ENCODE measurements at regions not wholly inside any gene's neighbourhood (a gene's known extent, or its start where the extent isn't known, plus 50 kb on each side); places are given as distances from the start of the nearest gene placed in this dataset.
"Not testable (repeated sequence)": the region's sequence is repeated elsewhere in the genome, so short reads cannot be mapped to it uniquely, and the experiment has no call there.

DNA sequence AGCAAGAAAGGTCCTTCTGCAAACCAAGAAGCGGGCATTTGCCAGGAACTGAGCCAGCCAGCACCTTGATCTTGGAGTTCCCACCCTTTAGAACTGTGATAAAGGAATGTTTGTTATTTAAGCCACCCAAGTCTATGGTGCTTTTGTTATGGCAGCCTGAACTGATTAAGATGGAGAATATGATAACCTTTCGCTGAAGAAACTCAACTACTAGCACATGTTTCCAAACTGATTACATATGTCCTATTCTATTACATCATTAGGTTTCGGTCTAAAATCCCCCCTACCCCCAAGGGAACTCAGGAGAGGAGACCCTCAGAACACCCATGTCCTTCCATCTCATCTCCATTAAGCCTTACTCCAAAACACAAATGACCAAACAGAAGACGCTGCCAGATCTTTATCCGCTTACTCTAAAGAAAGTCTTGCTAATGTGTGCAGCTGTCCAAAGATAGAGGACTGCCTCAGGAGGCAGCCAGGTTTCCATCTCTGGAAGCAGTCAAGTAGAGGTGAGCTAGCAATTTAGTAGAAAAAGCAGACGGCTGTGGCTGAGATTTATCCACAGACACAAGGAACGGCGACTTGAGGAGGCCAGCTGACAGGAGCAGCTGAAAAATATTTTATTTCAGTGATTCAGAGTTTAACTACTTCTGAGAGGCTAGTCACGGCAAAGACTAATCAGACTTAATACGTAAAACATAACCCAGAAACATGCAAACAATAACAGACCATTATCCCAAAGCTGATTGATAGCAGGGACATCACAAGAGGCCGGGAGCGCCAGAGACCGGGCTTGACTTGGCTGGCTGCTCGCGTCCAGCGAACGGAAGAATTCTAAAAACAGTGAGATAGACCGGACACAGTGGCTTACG is 611.4 kb upstream of the CDH5 start:
- peak in 2 of 11 donors; percentile 58 to 63 for DNase-seq (ENCODE audit: extremely low read depth in 1 of 11, low read depth in 9 of 11, low spot score in 4 of 11)

DNA sequence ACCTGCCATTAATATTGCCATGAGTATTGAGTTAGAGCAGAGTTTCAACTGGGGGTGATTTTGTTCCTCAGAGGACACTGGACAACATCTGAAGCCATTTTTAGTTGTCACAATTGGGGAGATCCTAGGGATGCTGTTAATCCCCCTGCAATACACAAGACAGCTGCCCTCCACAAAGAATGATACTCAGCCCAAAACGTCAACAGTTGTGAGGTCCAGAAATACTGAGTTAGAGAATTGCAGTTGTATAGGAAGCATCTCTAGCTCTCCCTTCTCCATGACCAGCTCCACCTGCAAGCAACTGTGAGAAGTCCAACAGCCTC is 614.0 kb upstream of the CDH5 start:
- DNase-seq (ENCODE audit: extremely low read depth in 1 of 11, low read depth in 9 of 11, low spot score in 4 of 11), result no peak

DNA sequence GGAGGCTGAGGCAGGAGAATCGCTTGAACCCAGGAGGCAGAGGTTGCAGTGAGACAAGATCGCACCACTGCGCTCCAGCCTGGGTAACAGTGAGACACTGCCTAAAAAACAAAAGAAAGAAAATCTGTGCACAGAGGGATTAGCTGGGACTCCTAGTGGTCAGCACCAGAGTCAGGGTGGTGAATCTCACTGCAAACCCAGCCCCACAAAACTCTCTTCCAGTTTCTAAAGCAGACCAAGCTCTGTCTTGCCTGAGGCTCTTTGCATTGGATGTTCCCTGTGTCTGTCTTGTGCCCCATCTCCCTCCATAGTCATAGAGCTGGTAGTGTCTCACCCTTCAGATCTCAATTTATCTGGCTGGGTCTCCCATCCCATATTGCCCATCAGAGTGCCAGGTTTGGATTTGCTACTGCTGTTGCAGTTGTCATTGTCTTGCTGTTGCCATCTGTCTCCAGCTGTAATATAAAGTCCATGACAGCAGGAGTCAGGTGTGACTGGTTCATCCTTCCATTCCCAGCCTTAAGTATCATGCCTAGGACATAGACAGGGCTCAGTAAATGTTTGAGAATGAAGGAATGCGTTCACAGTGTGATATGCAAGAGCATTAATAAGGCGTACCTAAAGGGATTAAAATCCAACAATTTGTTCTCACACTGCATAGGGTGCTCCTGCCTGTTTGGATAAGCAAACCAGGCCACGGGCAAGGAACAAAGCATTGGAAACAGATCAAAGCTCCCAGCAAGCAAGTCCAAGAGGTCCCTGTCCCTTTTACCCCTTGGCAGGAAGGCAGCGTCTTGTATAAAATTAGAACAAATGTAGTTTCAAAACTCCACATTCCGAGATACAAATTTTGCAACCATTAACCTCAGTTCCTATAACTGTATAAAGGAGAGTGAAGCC is 614.6 kb upstream of the CDH5 start:
- DNase-seq (ENCODE audit: extremely low read depth in 1 of 11, low read depth in 9 of 11, low spot score in 4 of 11), result no peak

DNA sequence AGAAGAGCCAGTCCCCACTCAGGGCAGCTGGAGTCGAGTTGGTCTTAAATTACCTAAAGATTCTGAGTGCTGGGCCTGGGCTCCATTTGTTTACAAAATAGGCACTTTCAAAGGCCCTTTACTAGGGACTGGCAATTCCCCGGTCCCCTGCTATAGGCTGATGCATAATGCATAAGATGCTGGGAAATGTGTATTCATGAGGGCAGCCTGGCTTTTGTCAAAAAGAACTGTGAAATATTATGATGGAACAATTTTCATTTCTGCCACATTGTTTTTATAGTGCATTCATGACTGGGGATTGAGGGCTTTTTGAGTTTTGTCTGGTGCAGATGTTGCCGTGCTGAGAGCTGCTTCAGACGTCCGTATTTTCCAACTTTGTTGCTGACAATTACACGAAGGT is 617.0 kb upstream of the CDH5 start:
- DNase-seq (ENCODE audit: extremely low read depth in 1 of 11, low read depth in 9 of 11, low spot score in 4 of 11), result no peak

DNA sequence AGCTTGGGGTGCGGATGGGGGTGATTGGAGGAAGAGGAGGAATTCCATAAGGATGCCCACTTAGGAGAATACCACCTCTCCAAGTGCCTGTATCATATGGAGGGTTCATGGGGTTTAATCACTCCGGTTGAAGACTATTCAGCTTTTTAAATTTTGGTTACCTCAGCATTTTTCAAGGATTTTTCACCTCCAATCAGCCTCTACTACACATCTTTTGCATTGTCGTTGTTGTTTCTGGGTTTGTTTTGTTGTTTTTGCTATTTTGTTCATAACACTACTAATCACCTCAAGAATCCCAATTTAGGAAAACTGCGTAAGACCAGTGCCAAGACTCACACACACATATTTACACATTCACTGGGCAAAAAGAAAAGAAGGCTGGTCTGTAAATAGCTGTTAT is 619.5 kb upstream of the CDH5 start:
- DNase-seq (ENCODE audit: extremely low read depth in 1 of 11, low read depth in 9 of 11, low spot score in 4 of 11), result no peak

DNA sequence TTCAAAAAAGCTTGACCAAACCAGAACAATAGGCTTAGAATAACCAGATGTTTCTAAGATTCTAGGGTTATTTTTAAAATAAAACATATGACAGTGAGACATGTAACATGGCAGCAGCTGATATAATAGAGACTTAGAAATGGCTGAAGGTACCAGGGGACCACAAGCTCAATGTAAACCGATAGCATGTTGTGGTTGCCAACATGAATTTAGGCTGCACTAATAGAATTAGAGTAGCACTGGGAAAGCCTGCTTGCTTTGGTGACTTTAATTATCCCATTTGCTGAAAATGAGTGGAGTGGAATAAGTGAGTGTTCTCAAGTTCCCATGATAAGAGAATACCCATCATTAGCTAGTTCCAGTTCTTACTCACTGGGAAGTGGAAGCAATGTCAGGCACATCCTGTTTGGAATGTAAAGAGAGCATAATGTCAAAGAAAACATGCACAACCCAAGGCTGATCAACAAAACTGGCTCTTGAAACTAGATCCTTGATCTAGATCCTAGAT is 621.2 kb upstream of the CDH5 start:
- DNase-seq (ENCODE audit: extremely low read depth in 1 of 11, low read depth in 9 of 11, low spot score in 4 of 11), result no peak

DNA sequence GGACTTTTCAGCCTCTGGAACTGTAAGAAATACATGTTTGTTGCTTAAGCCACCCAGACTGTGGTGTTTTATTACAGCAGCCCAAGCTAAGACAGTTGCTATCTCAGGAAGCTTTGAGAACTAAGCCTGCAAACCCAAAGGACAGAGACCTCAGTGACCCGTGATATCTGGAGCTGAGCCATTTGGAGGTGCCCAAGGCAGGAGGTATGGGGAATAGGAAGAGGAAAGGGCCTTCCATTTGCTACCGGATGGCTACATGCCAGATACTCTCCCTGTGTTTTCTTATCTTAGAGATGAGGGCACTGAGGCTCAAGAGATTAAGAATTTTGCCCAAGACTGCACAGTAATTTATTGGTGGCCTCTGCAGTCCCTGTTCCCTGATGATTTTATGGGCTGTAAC is 622.1 kb upstream of the CDH5 start:
- DNase-seq (ENCODE audit: extremely low read depth in 1 of 11, low read depth in 9 of 11, low spot score in 4 of 11), result no peak

DNA sequence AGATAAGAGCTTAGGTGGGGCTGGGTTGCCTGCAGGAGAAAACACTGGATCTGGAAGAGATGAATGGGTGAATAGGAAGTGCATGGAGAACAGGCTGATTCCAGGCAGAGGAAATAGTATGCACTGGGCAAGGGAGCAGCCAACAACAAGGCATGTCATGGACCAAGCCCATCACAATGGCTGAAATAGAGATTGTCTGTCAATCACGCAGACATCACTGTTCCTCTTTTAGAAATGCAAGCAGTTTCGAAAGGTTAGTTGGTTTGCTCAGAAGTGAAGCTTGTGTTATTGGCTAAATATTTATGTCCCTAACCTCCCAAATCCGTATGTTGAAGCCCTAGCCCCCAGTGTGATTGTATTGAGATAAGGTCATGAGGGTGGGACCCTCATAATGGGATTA is 621.7 kb upstream of the CDH11 start:
- no peak for DNase-seq (ENCODE audit: extremely low read depth in 1 of 11, low read depth in 9 of 11, low spot score in 4 of 11)

DNA sequence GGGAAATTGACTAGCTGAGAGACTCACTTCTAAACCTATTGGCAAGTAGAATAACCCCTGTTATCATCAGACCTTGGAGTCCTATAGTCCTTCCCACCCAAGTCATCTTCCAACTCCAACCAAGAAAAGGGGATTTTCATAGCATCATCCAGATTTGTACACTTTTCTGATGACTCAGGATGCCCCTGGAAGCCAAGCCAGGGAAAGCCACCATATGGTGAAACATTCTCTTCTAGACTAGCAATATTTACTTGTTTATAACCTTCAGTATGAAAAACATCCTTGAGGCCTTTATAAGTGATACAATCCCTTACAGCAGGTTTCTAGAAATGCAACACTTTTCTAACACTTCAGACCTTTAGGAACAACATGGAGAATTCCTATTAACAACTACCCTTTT is 618.8 kb upstream of the CDH11 start:
- DNase-seq (ENCODE audit: extremely low read depth in 1 of 11, low read depth in 9 of 11, low spot score in 4 of 11), result no peak

DNA sequence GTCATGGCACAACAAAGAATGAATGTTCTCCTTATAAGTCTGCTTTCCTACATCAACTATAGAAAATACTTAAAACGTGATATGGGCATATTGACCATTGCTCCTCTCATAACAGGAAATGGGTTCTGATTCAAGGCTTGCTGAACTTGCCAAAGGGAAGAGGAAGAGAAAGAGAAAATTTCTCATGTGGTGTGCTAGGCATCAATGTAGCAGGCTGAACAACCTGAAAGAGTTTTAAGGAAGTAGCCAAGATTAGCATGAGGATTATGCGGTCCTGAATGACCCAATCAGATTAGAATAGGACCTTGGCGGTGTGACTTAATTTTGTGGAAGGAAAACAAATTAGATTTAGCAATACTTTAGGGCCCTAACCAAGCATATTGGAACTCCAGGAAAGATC is 617.7 kb upstream of the CDH11 start:
- DNase-seq (ENCODE audit: extremely low read depth in 1 of 11, low read depth in 9 of 11, low spot score in 4 of 11), result no peak

DNA sequence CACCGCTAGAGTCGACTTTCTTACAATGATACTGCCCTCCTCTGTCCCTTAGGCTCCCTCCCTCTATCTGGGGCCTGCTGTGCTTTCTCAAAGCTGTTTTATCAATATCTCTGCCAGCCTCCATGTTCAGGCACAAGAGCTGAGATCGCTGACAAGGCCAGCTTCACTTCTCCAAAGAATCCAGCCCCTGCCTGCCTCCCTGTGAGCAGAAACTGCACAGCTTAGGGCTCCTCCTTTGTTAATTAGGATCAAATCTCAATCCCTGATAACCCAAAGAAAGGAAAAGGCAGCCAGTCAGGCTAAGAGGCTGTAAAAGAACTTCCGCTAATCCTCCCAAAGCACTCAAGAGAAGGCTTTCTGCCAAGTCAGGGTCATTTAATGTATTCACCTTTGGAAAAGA is 616.0 kb upstream of the CDH11 start:
- no peak for DNase-seq (ENCODE audit: extremely low read depth in 1 of 11, low read depth in 9 of 11, low spot score in 4 of 11)

DNA sequence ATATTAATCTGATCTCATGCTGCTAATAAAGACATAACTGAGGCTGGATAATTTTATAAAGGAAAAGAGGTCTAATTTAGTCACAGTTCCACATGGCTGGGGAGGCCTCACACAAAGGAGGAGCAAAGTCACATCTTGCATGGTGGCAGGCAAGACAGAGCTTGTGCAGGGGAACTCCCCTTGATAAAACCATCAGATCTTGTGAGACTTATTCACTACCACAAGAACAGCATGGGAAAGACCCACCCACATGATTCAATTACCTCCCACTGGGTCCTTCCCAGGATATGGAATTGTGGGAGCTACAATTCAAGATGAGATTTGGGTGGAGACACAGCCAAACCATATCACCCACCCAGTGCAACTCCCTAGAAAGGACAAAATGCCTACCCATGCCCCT is 613.8 kb upstream of the CDH11 start:
- DNase-seq (ENCODE audit: extremely low read depth in 1 of 11, low read depth in 9 of 11, low spot score in 4 of 11), result not testable (repeated sequence)

DNA sequence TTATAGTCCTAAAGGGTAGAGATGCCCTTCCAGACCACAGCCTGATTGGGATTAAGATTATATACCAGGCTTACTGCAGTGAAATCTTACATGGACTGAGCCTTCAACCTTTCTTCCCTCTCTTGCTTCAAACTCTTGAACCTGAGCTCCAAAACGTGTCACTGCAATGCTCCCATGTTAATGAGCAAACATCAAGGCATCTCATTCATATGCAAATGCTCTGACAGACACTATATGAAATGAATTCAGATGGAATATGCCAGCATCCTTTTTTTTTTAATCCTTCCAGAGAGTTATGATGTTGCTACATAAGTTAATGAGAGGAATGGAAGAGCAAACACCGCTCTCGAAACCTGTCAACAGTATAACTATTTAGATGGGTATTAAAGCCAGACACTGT is 611.9 kb upstream of the CDH11 start:
- no peak for DNase-seq (ENCODE audit: extremely low read depth in 1 of 11, low read depth in 9 of 11, low spot score in 4 of 11)

DNA sequence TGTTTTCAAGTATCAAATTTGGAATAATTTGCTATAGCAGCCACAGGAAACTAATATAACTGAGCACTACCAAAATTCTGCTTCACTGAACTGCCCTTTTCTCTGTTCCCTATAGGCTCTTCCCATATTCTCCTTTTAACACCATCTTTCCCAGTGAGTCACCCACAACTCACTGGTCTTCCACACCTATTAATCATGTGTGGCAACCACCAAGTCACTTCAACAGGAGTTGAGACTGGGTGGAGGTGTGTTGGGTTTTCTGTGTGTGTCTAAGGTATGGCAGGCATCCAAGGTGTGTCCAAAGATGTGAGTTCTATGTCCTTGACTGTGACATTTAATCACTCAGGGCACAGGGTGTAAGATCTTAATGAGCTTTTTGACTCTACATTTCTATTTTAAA is 610.0 kb upstream of the CDH11 start:
- DNase-seq (ENCODE audit: extremely low read depth in 1 of 11, low read depth in 9 of 11, low spot score in 4 of 11), result no peak

DNA sequence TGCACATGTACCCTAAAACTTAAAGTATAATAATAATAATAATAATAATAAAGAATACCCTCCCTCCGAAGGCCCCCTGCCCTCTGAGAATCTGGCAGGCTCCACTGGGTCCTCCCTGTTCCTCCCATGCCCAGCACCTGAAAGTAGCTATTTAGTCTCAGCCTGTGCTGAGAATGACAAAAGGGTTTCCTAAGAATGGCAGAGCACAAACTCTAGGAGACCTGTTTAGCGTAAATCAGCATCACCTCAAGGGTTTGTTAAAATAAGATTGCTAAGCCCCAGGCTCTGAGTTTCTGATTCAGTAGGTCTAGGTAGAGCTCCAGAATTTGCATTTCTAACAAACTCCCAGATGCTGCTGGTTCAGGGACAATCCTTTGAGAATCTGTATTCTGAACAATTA is 606.8 kb upstream of the CDH11 start:
- no peak for DNase-seq (ENCODE audit: extremely low read depth in 1 of 11, low read depth in 9 of 11, low spot score in 4 of 11)

DNA sequence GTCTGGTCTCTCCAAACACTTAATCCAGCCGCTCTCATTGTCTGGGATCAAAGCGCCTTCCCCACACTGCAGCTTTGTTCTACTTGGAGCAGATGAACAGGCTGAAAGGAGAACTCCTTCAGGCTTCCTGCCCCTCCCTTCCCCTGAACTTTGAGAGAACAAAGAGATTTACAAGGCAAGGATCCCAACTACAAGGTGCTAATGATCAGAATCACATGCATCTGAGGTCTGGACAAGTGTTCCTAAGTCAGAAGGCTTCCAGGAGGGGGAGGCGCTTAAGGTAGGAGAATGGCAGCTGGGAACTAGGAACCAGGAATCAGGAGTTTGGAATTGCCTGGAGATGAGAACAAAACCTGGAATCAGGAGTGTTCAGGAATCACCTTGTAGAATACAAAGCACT is 606.3 kb upstream of the CDH11 start:
- DNase-seq (ENCODE audit: extremely low read depth in 1 of 11, low read depth in 9 of 11, low spot score in 4 of 11), result no peak

DNA sequence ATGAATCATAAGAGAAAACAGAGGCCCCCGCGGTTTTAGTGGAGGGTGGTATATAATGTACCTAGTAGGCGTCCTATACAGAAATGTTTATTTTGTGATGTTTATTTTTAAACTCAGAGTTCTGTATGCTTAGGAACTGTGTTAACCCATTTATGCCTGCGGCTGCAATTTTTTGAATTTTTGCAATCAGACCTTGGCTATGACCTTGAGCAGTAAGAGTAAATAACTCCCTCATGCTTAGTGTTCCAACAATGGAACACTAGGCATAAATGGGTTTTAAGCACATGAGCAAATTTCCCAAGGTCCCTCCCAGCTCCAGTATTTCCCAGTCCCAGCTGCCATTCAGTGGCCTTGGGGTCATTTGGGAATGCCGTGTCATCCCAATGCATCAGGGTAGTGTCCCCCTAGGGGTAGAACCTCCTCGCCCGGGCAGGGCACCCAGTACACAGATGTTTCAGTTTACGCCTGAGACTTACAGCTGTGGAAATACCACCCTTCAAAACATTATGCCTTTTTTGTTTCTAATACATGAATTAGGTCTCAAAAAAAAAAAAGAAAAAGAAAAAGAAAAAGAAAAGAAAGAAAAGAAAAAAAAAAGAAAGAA is 605.8 kb upstream of the CDH11 start:
- DNase-seq (ENCODE audit: extremely low read depth in 1 of 11, low read depth in 9 of 11, low spot score in 4 of 11), result no peak

DNA sequence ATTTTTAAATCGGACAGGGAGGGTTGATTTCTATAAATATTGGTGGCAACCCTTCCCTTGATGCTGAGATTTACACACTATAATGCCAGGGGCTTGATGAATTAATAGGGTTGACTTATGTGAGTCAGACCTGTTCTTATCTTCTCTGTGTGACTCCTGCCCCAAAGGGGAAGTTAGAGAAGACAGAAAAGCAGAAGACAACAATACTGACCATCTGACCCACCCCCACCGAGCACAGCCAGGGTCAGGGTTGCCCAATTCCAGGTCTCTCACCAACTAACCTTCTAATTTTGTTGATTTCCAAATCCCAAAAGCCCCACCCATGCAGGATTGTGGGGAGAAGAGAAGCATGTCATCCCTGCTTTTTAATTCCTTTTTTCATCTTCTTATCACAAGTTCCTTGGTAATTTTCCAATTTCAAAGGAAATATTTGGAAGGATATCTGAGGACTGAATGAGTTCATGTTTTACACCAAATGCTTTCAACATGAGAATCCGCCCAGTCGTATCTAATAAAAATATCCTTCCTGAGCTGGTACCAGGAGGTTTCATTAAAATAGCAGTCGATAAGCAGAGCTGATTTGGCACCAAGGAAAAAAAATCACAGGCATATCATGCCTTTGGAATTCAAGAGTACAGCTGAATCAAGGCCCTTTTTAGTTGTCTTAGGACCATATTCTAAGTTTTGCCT is 603.4 kb upstream of the CDH11 start:
- no peak for DNase-seq (ENCODE audit: extremely low read depth in 1 of 11, low read depth in 9 of 11, low spot score in 4 of 11)

DNA sequence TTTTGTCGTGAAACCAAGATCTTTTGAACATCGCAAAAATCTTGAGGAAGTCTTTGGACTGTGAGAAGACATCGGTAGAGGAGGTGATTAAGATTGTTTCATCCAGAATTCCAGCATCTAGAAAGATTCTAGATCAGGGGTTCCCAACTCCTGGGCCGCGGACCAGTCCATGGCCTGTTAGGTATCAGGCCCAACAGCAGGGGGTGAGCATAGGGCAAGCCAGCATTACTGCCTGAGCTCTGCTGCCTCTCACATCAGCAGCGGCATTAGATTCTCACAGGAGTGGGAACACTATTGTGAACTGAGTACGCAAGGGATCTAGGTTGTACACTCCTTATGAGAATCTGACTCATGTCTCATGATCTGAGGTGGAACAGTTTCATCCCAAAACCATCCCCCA is 600.6 kb upstream of the CDH11 start:
- no peak for DNase-seq (ENCODE audit: extremely low read depth in 1 of 11, low read depth in 9 of 11, low spot score in 4 of 11)

Data from renal cortex interstitium (tissue), 11 donors.